Nephron (organoid): ENCODE measurements at regions not wholly inside any gene's neighbourhood (a gene's known extent, or its start where the extent isn't known, plus 50 kb on each side); places are given as distances from the start of the nearest gene placed in this dataset.

Experiments used
- H3K27ac Mint-ChIP-seq, 3 experiments: 2 replicates each; pipeline ENCODE4 v1.8.0; 2020; ENCODE audit warnings: mixed read lengths in 3 of 3, mild to moderate bottlenecking in 2 of 3, moderate library complexity in 1 of 3
- H3K27me3 Mint-ChIP-seq: 2 replicates; pipeline ENCODE4 v1.8.0; 2021; ENCODE audit warnings: low read depth, mild to moderate bottlenecking, moderate library complexity, mixed read lengths
- H3K36me3 Mint-ChIP-seq: 2 replicates; pipeline ENCODE4 v1.8.0; 2020; ENCODE audit warnings: low read depth, mixed read lengths
- H3K4me1 Mint-ChIP-seq: 2 replicates; pipeline ENCODE4 v1.8.0; 2020; ENCODE audit warnings: mixed read lengths
- H3K4me3 Mint-ChIP-seq, 3 experiments: 2 replicates each; pipeline ENCODE4 v1.8.0; 2020; ENCODE audit warnings: mild to moderate bottlenecking in 3 of 3, mixed read lengths in 3 of 3, moderate library complexity in 2 of 3
- H3K9me3 Mint-ChIP-seq: 2 replicates; pipeline ENCODE4 v1.8.0; 2020; ENCODE audit warnings: mixed read lengths
- TF ChIP-seq, protein P1 (sequence below), 3 experiments: fragments of 200-600 bp; sonication (generic); IDR thresholded peaks; one replicate each; pipeline ENCODE4 v1.5.0; 2021; ENCODE audit warnings: antibody characterized with exemption in 3 of 3; ENCODE audit not compliant: unreplicated experiment in 3 of 3

DNA sequence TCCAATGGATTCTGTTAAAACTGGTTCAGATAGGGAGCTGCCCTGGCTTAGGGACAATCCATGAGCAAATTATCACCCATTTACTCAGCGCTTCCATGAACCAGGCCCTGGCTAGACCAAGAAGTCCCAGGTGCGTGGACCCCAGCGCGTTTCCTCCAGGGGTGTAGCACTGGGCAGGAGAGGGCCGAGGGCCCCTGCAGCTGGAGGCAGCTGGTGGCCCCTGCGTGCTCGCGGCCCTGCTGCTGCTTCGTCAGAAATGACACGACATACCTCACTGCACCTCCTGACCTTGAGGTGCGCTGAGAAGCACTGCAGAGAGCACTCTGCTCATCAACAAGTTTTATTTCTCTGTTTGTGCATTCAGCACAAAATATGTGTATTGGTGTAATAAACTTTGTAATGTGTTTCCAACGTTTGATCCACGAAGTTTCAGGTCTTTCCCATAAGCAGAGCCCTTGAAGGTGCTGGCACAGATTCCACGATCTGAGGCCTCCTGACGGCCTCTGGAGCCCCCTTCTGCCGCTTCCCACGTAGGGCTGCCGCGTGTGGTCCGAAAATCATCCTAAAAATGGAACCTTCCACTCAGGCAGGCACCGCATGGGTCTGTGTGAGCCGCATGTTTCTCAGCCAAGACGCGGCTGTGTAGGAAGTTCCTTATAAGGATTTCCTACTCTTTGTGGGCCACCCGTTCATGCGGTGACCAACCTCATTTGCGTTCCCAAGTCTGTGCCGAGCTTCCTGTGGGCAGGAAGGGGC is 50.8 kb upstream of the ZCCHC14 start:
- peaks cover 14% of the 10 kb centered on the region for H3K4me1 Mint-ChIP-seq
- no peak overlapping the region for H3K27ac Mint-ChIP-seq
- peaks cover 34% of the 10 kb centered on the region for H3K27me3 Mint-ChIP-seq
- H3K9me3 Mint-ChIP-seq = peaks cover 11% of the 10 kb centered on the region
- TF ChIP-seq, protein P1, sequence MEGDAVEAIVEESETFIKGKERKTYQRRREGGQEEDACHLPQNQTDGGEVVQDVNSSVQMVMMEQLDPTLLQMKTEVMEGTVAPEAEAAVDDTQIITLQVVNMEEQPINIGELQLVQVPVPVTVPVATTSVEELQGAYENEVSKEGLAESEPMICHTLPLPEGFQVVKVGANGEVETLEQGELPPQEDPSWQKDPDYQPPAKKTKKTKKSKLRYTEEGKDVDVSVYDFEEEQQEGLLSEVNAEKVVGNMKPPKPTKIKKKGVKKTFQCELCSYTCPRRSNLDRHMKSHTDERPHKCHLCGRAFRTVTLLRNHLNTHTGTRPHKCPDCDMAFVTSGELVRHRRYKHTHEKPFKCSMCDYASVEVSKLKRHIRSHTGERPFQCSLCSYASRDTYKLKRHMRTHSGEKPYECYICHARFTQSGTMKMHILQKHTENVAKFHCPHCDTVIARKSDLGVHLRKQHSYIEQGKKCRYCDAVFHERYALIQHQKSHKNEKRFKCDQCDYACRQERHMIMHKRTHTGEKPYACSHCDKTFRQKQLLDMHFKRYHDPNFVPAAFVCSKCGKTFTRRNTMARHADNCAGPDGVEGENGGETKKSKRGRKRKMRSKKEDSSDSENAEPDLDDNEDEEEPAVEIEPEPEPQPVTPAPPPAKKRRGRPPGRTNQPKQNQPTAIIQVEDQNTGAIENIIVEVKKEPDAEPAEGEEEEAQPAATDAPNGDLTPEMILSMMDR (IDR thresholded peaks at IDR 0.05; ENCODE audit: unreplicated experiment in 3 of 3) = no peak
- H3K4me3 Mint-ChIP-seq = no peak overlapping the region
- H3K36me3 Mint-ChIP-seq = no peaks in the 10 kb centered on the region

DNA sequence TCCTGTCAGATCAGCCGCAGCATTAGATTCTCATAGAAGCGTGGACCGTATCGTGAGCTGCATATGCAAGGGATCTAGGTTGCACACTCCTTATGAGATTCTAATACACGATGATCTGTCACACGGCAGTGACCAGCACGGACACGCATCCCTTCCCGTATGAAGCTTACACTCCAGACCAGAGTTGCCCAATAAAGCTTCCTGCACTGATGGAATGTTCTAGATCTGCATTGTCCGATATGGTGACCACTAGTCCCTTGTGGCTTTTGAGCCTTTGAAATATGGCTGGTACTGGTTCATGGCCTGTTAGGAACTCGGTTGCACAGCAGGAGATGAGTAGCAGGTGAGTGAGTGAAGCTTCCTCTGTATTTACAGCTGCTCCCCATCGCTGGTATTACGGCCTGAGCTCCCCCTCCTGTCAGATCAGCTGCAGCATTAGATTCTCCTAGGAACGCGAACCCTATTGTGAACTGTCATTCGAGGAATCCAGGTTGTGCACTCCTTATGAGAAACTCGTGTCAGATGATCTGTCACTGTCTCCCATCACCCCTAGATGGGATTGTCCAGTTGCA is 49.8 kb upstream of the ZCCHC14 start:
- Mint-ChIP-seq H3K36me3 (no peaks in the 10 kb centered on the region), H3K9me3 (peaks cover 11% of the 10 kb centered on the region), H3K4me1 (peaks cover 14% of the 10 kb centered on the region), H3K27me3 (peaks cover 38% of the 10 kb centered on the region), H3K4me3 (no peak overlapping the region), H3K27ac (no peak overlapping the region)
- TF ChIP-seq, protein P1 (IDR thresholded peaks at IDR 0.05; ENCODE audit: unreplicated experiment in 3 of 3) = no peak
